Mesodermal cell (in vitro differentiated cells): ENCODE measurements at regions not wholly inside any gene's neighbourhood (a gene's known extent, or its start where the extent isn't known, plus 50 kb on each side); places are given as distances from the start of the nearest gene placed in this dataset.

ENCODE experiments used
- H3K27ac ChIP-seq: 2 replicates; pipeline ENCODE4 v1.7.0; 2013; ENCODE audit warnings: mild to moderate bottlenecking, low read depth, low read length, moderate library complexity; ENCODE audit not compliant: severe bottlenecking
- H3K36me3 ChIP-seq: 2 replicates; pipeline ENCODE4 v1.7.1; 2013; ENCODE audit warnings: mild to moderate bottlenecking, low read length, moderate library complexity; ENCODE audit not compliant: control insufficient read depth, insufficient read depth
- H3K4me1 ChIP-seq: one replicate; pipeline ENCODE4 v1.7.1; 2013; ENCODE audit warnings: mild to moderate bottlenecking, low read length; ENCODE audit not compliant: insufficient read depth, control insufficient read depth, poor library complexity, severe bottlenecking
- H3K4me3 ChIP-seq: 2 replicates; pipeline ENCODE4 v1.7.0; 2013; ENCODE audit warnings: low read length, control low read depth, mild to moderate bottlenecking; ENCODE audit not compliant: insufficient read depth, poor library complexity, severe bottlenecking; ENCODE audit errors: extremely low read depth
- H3K9me3 ChIP-seq: 2 replicates; pipeline ENCODE4 v1.7.1; 2013; ENCODE audit warnings: mild to moderate bottlenecking, low read length, moderate library complexity; ENCODE audit not compliant: control insufficient read depth
- WGBS, 2 experiments: methylation state at CpG; one replicate each; pipeline ENCODE4 v1.1.5; 2013; ENCODE audit warnings: missing lambda C conversion rate in 2 of 2; ENCODE audit not compliant: insufficient coverage in 2 of 2; 5-methylcytosine and 5-hydroxymethylcytosine counted together

GRCh38 chr9:99760421-99760820, 61.3 kb upstream of the NR4A3 start:
- no peaks in the 10 kb centered on the region for H3K36me3 ChIP-seq
- H3K4me3 ChIP-seq = no peak overlapping the region
- H3K4me1 ChIP-seq = no peaks in the 10 kb centered on the region
- H3K9me3 ChIP-seq = no peaks in the 10 kb centered on the region
- no peak overlapping the region for H3K27ac ChIP-seq

GRCh38 chr9:99762470-99762869, 59.2 kb upstream of the NR4A3 start:
- no peaks in the 10 kb centered on the region for H3K4me1 ChIP-seq
- no peaks in the 10 kb centered on the region for H3K36me3 ChIP-seq
- no peaks in the 10 kb centered on the region for H3K9me3 ChIP-seq
- whole genome bisulfite sequencing, 2 experiments = 90 to 94% methylated on average over 2 of the region's 3 CpGs
- H3K27ac ChIP-seq = no peak overlapping the region
- no peak overlapping the region for H3K4me3 ChIP-seq
